SK-N-SH (cell line): ENCODE measurements at regions not wholly inside any gene's neighbourhood (a gene's known extent, or its start where the extent isn't known, plus 50 kb on each side); places are given as distances from the start of the nearest gene placed in this dataset.

ENCODE experiments used
- CTCF ChIA-PET: fragments of 300-600, 350-600 bp; formaldehyde crosslinking; extraction: SDS; loops from one replicate; lab custom pipeline; 2021; lab: Yijun Ruan, JAX
- POLR2A ChIA-PET: fragments of 350-600 bp; sonication (Branson Sonifier 250); formaldehyde crosslinking; extraction: SDS; loops from one replicate; lab custom pipeline; 2020; ENCODE audit warnings: antibody characterized with exemption, inconsistent platforms; lab: Yijun Ruan, JAX
- DNase-seq: peaks from one replicate; pipeline ENCODE4 v3.0.0; 2012
- H2AFZ ChIP-seq: fragments of 200-600 bp; sonication (generic); 2 replicates; pipeline ENCODE4 v1.8.1; 2016; ENCODE audit warnings: antibody characterized with exemption, mild to moderate bottlenecking, low read depth
- H3F3A ChIP-seq: fragments of 200-600 bp; sonication (generic); replicated peaks from 2 replicates; pipeline ENCODE3; 2016; ENCODE audit warnings: antibody characterized with exemption, mild to moderate bottlenecking; ENCODE audit not compliant: insufficient read depth
- H3K27ac ChIP-seq, 2 experiments: fragments of 200-500 bp in 1 of 2; fragments of 200-600 bp in 1 of 2; sonication (Bioruptor generic) in 1 of 2; sonication (generic), shearing (Covaris generic) in 1 of 2; 2 replicates each; pipeline versions ENCODE4 v1.5.1 to v1.6.1; 2014 to 2016; ENCODE audit warnings: low read depth in 2 of 2, inconsistent platforms in 1 of 2, low read length in 1 of 2, mild to moderate bottlenecking in 1 of 2, mixed read lengths in 1 of 2
- H3K27me3 ChIP-seq: fragments of 200-600 bp; sonication (generic), shearing (Covaris generic); 2 replicates; pipeline ENCODE4 v1.6.1; 2016; ENCODE audit warnings: mixed run types; ENCODE audit not compliant: insufficient read depth
- H3K36me3 ChIP-seq, 2 experiments: fragments of 200-500 bp in 1 of 2; fragments of 200-600 bp in 1 of 2; sonication (Bioruptor generic) in 1 of 2; sonication (generic) in 1 of 2; replicated peaks in 1 of 2; 2 replicates each; pipeline versions ENCODE3 to v1.5.1; 2014 to 2016; ENCODE audit warnings: low read length in 1 of 2, mild to moderate bottlenecking in 1 of 2; ENCODE audit not compliant: insufficient read depth in 2 of 2, control insufficient read depth in 1 of 2
- H3K4me1 ChIP-seq, 2 experiments: fragments of 200-500 bp in 1 of 2; fragments of 200-600 bp in 1 of 2; sonication (Bioruptor generic) in 1 of 2; sonication (generic), shearing (Covaris generic) in 1 of 2; 2 replicates each; pipeline versions ENCODE4 v1.5.1 to v1.6.1; 2014 to 2016; ENCODE audit warnings: low read depth in 1 of 2, low read length in 1 of 2, mixed run types in 1 of 2; ENCODE audit not compliant: insufficient read depth in 2 of 2, control insufficient read depth in 1 of 2
- H3K4me2 ChIP-seq: fragments of 200-600 bp; sonication (generic), shearing (Covaris generic); 2 replicates; pipeline ENCODE4 v1.6.1; 2017; ENCODE audit warnings: mixed run types
- H3K4me3 ChIP-seq, 2 experiments: fragments of 200-500 bp in 1 of 2; fragments of 200-600 bp in 1 of 2; sonication (Bioruptor generic) in 1 of 2; sonication (generic), shearing (Covaris generic) in 1 of 2; 2 replicates each; pipeline versions ENCODE4 v1.5.1 to v1.8.1; 2014 to 2016; ENCODE audit warnings: low read depth in 2 of 2, inconsistent platforms in 1 of 2, low read length in 1 of 2, mild to moderate bottlenecking in 1 of 2, mixed read lengths in 1 of 2, moderate library complexity in 1 of 2
- H3K79me2 ChIP-seq: fragments of 200-600 bp; sonication (generic); 2 replicates; pipeline ENCODE4 v1.8.1; 2017; ENCODE audit warnings: mild to moderate bottlenecking; ENCODE audit not compliant: insufficient read depth
- H3K9ac ChIP-seq: fragments of 200-600 bp; sonication (generic); 2 replicates; pipeline ENCODE4 v1.6.1; 2017; ENCODE audit warnings: mixed run types
- H3K9me2 ChIP-seq: fragments of 200-600 bp; sonication (generic); 2 replicates; pipeline ENCODE4 v1.6.1; 2017; ENCODE audit warnings: mixed run types
- H3K9me3 ChIP-seq: fragments of 200-600 bp; sonication (generic); 2 replicates; pipeline ENCODE4 v1.6.1; 2017; ENCODE audit warnings: mixed run types, mild to moderate bottlenecking, moderate library complexity
- H4K20me1 ChIP-seq: fragments of 200-600 bp; sonication (generic); 2 replicates; pipeline ENCODE4 v1.6.1; 2017; ENCODE audit warnings: mild to moderate bottlenecking, mixed run types; ENCODE audit not compliant: insufficient read depth
- CHD2 ChIP-seq: fragments of 150-350 bp; IDR thresholded peaks from 2 replicates; pipeline ENCODE4 v1.6.1; 2018; ENCODE audit warnings: low read length; ENCODE audit not compliant: partially characterized antibody
- ELF1 ChIP-seq: IDR thresholded peaks from 2 replicates; pipeline ENCODE4 v1.4.0; 2012
- EP300 ChIP-seq, 2 experiments: IDR thresholded peaks; 2 replicates each; pipeline versions ENCODE4 v1.4.0 to v1.6.1; 2012; ENCODE audit warnings: borderline replicate concordance in 1 of 2, low read depth in 1 of 2, low read length in 1 of 2
- EZH2phosphoT487 ChIP-seq: fragments of 200-600 bp; sonication (generic); IDR thresholded peaks from 2 replicates; pipeline ENCODE4 v1.6.1; 2017; ENCODE audit warnings: low read depth, mixed run types, mild to moderate bottlenecking, antibody characterized with exemption, moderate library complexity, borderline replicate concordance
- FOSL2 ChIP-seq: IDR thresholded peaks from 2 replicates; pipeline ENCODE4 v1.4.0; 2012; ENCODE audit warnings: low read depth, mild to moderate bottlenecking, moderate library complexity, borderline replicate concordance
- GATA2 ChIP-seq: sonication (generic); formaldehyde crosslinking; IDR thresholded peaks from 2 replicates; pipeline ENCODE4 v1.5.0; 2020; ENCODE audit warnings: mild to moderate bottlenecking, missing genetic modification reagents
- JUND ChIP-seq: IDR thresholded peaks from 2 replicates; pipeline ENCODE4 v1.4.0; 2012
- MXI1 ChIP-seq: IDR thresholded peaks from 2 replicates; pipeline ENCODE4 v1.6.1; 2012; ENCODE audit warnings: mild to moderate bottlenecking, low read depth, low read length, improper control_type of control experiment
- NRF1 ChIP-seq: IDR thresholded peaks from 2 replicates; pipeline ENCODE4 v1.6.1; 2012; ENCODE audit warnings: low read depth, mild to moderate bottlenecking, low read length
- RXRA ChIP-seq: IDR thresholded peaks from 2 replicates; pipeline ENCODE4 v1.4.0; 2012; ENCODE audit warnings: low read depth, mild to moderate bottlenecking, borderline replicate concordance
- SIN3A ChIP-seq: IDR thresholded peaks from 2 replicates; pipeline ENCODE4 v1.6.1; 2012; ENCODE audit warnings: low read depth, mild to moderate bottlenecking, low read length, moderate library complexity, borderline replicate concordance
- SMC3 ChIP-seq: IDR thresholded peaks from 2 replicates; pipeline ENCODE4 v1.6.1; 2012; ENCODE audit warnings: low read depth, low read length, improper control_type of control experiment
- TAF1 ChIP-seq: IDR thresholded peaks from 2 replicates; pipeline ENCODE4 v1.6.1; 2012; ENCODE audit warnings: low read depth, mild to moderate bottlenecking, low read length, moderate library complexity, borderline replicate concordance
- TCF12 ChIP-seq: IDR thresholded peaks from 2 replicates; pipeline ENCODE4 v1.4.0; 2012
- WGBS: methylation state at CpG from one replicate; pipeline ENCODE4 v1.1.6; 2017; ENCODE audit warnings: low lambda C conversion rate; 5-methylcytosine and 5-hydroxymethylcytosine counted together
- TF ChIP-seq, protein P1 (sequence below): fragments of 200-600 bp; sonication (generic); IDR thresholded peaks from 2 replicates; pipeline ENCODE4 v1.6.1; 2017; ENCODE audit warnings: antibody characterized with exemption, mild to moderate bottlenecking, moderate library complexity
- TF ChIP-seq, protein P2 (sequence below): IDR thresholded peaks from 2 replicates; pipeline ENCODE4 v1.4.0; 2012; ENCODE audit warnings: low read depth, borderline replicate concordance
- TF ChIP-seq, protein P3 (sequence below): IDR thresholded peaks from 2 replicates; pipeline ENCODE4 v1.4.0; 2012; ENCODE audit warnings: low read depth
- TF ChIP-seq, protein P4 (sequence below): fragments of 150-350 bp; IDR thresholded peaks from 2 replicates; pipeline ENCODE4 v1.6.1; 2017; ENCODE audit warnings: antibody characterized with exemption, low read length, low read depth, borderline replicate concordance
- TF ChIP-seq, protein P5 (sequence below): IDR thresholded peaks from 2 replicates; pipeline ENCODE4 v1.4.0; 2012; ENCODE audit warnings: low read depth, borderline replicate concordance

DNA sequence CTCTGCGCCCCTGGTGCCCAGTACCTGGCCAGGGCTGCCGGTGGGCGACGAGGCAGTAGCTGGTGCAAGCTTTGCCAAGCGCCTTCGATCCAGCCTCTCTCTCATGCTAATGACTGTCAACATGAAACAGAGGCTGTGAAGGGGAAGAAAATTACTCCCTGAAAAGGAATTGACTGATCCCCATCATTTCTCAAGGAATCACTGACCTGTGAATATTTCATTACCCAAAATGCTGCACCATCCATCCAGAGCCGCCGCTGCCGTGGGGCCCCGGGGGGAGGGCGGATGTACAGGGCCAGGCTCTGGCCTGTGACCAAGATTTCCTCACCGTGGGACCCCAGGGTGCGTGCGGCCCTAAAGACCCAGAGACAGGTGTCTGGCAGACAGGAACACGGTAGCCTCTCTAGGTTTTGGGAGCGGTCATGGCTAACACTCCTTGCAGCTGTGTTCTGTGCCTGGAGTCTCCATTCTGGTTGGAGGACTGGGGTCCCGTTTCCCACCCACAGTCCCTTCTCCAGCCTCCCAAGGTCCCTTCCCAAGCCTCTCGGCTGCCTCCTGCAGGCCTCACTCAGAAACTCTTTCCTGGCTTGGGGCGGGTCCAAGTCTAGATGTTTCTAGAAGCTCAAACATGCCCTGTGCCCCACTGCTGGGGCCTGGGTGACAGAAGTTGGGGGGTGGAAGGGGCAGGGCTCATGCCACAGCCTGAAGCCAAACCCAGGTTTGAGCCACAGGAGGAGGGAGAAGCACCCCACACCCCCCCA, 73.3 kb downstream of the ENGASE start:
- H3K27ac ChIP-seq: no peak overlapping the region
- no peaks in the 10 kb centered on the region for H3K9me3 ChIP-seq
- no peak overlapping the region for H2AFZ ChIP-seq
- WGBS: 72% methylated on average over 15 of the region's 19 CpGs
- H4K20me1 ChIP-seq: no peaks in the 10 kb centered on the region
- no peaks in the 10 kb centered on the region for H3F3A ChIP-seq
- H3K79me2 ChIP-seq: no peaks in the 10 kb centered on the region
- H3K36me3 ChIP-seq: no peaks in the 10 kb centered on the region
- H3K27me3 ChIP-seq: peaks cover 16% of the 10 kb centered on the region
- no peak overlapping the region for H3K4me3 ChIP-seq
- CTCF ChIA-PET: interaction anchor here (1.2 to 3.0 kb wide), 4 partner anchors 22 to 253 kb away, joined by 3 to 10 read pairs (median 5); no protein-coding TSS in a partner anchor
- no peak overlapping the region for H3K9ac ChIP-seq
- DNase-seq: no peak
- POLR2A ChIA-PET: no interaction called here
- no peak for TF ChIP-seq NRF1
- TF ChIP-seq, protein P1, sequence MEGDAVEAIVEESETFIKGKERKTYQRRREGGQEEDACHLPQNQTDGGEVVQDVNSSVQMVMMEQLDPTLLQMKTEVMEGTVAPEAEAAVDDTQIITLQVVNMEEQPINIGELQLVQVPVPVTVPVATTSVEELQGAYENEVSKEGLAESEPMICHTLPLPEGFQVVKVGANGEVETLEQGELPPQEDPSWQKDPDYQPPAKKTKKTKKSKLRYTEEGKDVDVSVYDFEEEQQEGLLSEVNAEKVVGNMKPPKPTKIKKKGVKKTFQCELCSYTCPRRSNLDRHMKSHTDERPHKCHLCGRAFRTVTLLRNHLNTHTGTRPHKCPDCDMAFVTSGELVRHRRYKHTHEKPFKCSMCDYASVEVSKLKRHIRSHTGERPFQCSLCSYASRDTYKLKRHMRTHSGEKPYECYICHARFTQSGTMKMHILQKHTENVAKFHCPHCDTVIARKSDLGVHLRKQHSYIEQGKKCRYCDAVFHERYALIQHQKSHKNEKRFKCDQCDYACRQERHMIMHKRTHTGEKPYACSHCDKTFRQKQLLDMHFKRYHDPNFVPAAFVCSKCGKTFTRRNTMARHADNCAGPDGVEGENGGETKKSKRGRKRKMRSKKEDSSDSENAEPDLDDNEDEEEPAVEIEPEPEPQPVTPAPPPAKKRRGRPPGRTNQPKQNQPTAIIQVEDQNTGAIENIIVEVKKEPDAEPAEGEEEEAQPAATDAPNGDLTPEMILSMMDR: no peak
- no peak for TF ChIP-seq SIN3A
- TF ChIP-seq TAF1: no peak
- TF ChIP-seq FOSL2: no peak
- TF ChIP-seq, protein P2, sequence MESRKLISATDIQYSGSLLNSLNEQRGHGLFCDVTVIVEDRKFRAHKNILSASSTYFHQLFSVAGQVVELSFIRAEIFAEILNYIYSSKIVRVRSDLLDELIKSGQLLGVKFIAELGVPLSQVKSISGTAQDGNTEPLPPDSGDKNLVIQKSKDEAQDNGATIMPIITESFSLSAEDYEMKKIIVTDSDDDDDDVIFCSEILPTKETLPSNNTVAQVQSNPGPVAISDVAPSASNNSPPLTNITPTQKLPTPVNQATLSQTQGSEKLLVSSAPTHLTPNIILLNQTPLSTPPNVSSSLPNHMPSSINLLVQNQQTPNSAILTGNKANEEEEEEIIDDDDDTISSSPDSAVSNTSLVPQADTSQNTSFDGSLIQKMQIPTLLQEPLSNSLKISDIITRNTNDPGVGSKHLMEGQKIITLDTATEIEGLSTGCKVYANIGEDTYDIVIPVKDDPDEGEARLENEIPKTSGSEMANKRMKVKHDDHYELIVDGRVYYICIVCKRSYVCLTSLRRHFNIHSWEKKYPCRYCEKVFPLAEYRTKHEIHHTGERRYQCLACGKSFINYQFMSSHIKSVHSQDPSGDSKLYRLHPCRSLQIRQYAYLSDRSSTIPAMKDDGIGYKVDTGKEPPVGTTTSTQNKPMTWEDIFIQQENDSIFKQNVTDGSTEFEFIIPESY: no peak
- TF ChIP-seq EP300 (IDR thresholded peaks at IDR 0.05; ENCODE audit: borderline replicate concordance in 1 of 2, low read depth in 1 of 2, low read length in 1 of 2): no peak
- TF ChIP-seq ELF1: no peak
- TF ChIP-seq TCF12: no peak
- TF ChIP-seq, protein P3, sequence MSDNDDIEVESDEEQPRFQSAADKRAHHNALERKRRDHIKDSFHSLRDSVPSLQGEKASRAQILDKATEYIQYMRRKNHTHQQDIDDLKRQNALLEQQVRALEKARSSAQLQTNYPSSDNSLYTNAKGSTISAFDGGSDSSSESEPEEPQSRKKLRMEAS: no peak
- TF ChIP-seq JUND: no peak
- no peak for TF ChIP-seq RXRA
- TF ChIP-seq, protein P4, sequence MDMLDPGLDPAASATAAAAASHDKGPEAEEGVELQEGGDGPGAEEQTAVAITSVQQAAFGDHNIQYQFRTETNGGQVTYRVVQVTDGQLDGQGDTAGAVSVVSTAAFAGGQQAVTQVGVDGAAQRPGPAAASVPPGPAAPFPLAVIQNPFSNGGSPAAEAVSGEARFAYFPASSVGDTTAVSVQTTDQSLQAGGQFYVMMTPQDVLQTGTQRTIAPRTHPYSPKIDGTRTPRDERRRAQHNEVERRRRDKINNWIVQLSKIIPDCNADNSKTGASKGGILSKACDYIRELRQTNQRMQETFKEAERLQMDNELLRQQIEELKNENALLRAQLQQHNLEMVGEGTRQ: no peak
- no peak for TF ChIP-seq MXI1
- no peak for TF ChIP-seq EZH2phosphoT487
- TF ChIP-seq CHD2: no peak
- no peak for TF ChIP-seq SMC3
- TF ChIP-seq, protein P5, sequence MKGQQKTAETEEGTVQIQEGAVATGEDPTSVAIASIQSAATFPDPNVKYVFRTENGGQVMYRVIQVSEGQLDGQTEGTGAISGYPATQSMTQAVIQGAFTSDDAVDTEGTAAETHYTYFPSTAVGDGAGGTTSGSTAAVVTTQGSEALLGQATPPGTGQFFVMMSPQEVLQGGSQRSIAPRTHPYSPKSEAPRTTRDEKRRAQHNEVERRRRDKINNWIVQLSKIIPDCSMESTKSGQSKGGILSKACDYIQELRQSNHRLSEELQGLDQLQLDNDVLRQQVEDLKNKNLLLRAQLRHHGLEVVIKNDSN: no peak
- TF ChIP-seq GATA2: no peak
- H3K9me2 ChIP-seq: no peaks in the 10 kb centered on the region
- H3K4me1 ChIP-seq: no peaks in the 10 kb centered on the region; a peak in 1 of 4 replicates
- H3K4me2 ChIP-seq: no peak overlapping the region
